ENCODE measurements at regions not wholly inside any gene's neighbourhood (a gene's known extent, or its start where the extent isn't known, plus 50 kb on each side); places are given as distances from the start of the nearest gene placed in this dataset.

DNA sequence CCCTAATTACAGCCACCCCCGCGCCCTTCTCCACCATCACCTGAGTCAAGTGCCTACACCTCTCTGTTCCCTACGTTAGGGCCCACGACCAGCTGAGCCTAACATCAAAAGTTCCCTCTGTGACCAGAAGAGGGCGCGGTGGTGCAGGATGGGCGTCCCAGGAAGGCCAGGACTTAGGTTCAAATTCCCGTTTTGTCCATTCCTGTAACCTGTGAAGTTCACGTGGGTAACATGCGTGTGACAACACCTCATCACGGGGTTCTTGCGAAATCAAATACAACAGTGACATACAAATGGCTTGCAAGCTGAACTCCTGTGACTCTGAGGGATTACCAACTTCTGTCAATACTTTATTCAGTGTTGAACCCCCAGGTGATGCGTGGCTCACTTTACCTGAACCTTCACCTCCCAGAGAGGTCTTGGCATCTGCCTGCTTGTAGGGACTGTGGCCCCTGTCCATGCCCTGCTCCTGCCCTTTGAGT is 207.9 kb downstream of the ARL4C start:
- H3K36me3 Mint-ChIP-seq: peaks cover 41% of the 10 kb centered on the region
- H3K4me3 Mint-ChIP-seq: peak overlapping the region; percentile 64
- CTCF ChIA-PET: interaction anchor here (0.8 to 8.6 kb wide), 33 partner anchors 9 to 256 kb away, joined by 3 to 103 read pairs (median 4); partner anchors contain the start of gene ARL4C
- no peaks in the 10 kb centered on the region for H3K27me3 Mint-ChIP-seq
- H3K27ac Mint-ChIP-seq: peak overlapping the region; percentile 99
- no peaks in the 10 kb centered on the region for H3K9me3 Mint-ChIP-seq (ENCODE audit: low read depth)
- DNase-seq: peak; percentile 83
- ATAC-seq: no peak
- H3K4me1 Mint-ChIP-seq: peaks cover 79% of the 10 kb centered on the region

DNA sequence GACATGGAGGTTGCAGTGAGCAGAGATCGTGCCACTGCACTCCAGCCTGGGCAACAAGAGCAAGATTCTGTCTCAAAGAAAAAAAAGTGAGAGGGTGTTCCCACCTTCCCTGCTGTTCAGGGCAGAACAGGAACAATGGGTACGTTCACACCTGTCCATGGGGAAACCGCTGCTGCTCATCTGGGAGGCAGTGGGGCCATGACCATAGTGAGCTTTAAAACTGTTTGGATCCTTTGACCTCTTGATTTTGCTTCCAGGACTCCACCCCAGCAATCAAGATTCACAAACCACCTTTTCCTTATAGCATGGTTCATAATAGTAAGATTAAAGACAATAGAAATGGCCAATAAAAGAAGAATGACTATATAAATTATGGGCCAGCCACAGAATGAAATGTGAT is 209.2 kb downstream of the ARL4C start:
- no peaks in the 10 kb centered on the region for H3K27me3 Mint-ChIP-seq
- H3K4me1 Mint-ChIP-seq: peaks cover 75% of the 10 kb centered on the region
- DNase-seq: no peak
- CTCF ChIA-PET: interaction anchor here (1.1 to 8.6 kb wide), 5 partner anchors 15 to 208 kb away, joined by 3 to 103 read pairs (median 16); partner anchors contain the start of gene ARL4C
- ATAC-seq: no peak
- H3K36me3 Mint-ChIP-seq: peaks cover 50% of the 10 kb centered on the region
- H3K9me3 Mint-ChIP-seq (ENCODE audit: low read depth): peaks cover 7% of the 10 kb centered on the region
- H3K27ac Mint-ChIP-seq: no peak overlapping the region
- no peak overlapping the region for H3K4me3 Mint-ChIP-seq

DNA sequence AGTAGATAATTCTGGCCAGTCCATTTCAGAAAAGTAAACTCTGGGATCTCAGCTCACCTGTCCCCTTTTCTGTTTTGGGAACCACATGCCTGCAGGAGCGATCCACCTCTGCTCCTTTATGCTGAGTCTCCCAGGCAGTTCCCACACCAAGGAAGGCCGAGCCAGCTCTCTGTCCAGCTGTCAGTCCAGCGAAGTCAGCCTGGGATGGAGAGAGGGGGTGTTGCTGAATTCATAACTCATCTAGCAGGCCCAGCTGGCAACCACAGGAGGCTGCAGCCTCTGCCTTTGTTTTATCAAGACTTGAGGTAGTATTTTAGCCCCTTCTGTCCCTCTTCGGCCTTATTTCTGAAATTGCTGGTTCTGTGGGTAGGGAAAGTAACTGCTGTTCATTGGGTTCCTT is 209.9 kb downstream of the ARL4C start:
- Mint-ChIP-seq H3K27me3 (no peaks in the 10 kb centered on the region), H3K9me3 (ENCODE audit: low read depth) (peaks cover 10% of the 10 kb centered on the region), H3K4me1 (peaks cover 74% of the 10 kb centered on the region), H3K27ac (peak overlapping the region; percentile 37), H3K36me3 (peaks cover 56% of the 10 kb centered on the region), H3K4me3 (no peak overlapping the region)
- no peak for ATAC-seq
- DNase-seq: no peak
- CTCF ChIA-PET: interaction anchor here (1.8 to 8.6 kb wide), 4 partner anchors 14 to 213 kb away, joined by 5 to 103 read pairs (median 32); partner anchors contain the start of gene ARL4C

DNA sequence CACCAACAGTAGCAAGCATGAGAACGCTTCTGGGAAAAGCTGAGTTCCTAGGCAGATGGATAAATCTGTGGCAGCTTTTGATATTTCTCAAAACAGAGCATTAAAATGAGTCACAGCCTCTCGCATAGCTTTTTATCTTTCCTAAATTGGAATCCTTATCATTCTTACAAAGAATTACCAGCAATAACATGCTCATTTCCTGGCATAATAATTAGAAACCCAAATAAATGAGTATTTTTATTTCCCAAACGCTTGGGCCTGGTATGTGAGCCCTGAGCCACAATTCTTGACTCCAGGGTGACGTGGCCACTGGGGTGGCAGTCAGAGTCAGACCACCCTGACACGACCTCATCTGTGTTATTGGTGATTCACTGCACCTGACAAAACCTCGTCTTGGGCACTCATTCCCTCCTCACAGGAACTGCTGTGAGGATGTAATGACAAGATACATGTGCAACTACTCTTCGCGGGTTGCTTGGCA is 210.7 kb downstream of the ARL4C start:
- Mint-ChIP-seq H3K27me3 (no peaks in the 10 kb centered on the region), H3K4me3 (no peak overlapping the region), H3K36me3 (peaks cover 64% of the 10 kb centered on the region), H3K4me1 (peaks cover 68% of the 10 kb centered on the region), H3K9me3 (ENCODE audit: low read depth) (peaks cover 11% of the 10 kb centered on the region), H3K27ac (peak overlapping the region; percentile 33)
- ATAC-seq (no peak), DNase-seq (peak; percentile 63)
- CTCF ChIA-PET: interaction anchor here (1.1 to 5.7 kb wide), 4 partner anchors 149 to 214 kb away, joined by 3 to 57 read pairs (median 6); no protein-coding TSS in a partner anchor

DNA sequence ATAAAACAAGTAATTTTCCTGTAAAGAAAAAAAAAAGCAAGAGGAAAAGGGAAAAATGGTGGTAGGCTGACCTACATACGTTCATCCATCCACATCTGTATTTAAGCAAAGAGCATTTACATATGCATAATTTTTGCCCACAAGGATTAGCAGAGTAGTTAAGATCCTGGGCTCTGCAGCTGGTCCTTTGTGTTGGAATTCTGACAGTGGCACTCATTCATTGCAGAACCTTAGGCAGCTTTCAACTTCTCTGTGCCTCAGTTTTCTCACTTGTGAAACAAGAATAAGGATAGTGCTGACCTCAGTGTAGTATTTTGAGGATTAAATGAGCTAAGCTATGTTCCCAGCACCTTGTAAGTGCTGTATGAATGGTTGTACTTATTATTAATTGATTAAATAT is 211.3 kb downstream of the ARL4C start:
- no peak for ATAC-seq
- H3K27me3 Mint-ChIP-seq: no peaks in the 10 kb centered on the region
- peaks cover 67% of the 10 kb centered on the region for H3K36me3 Mint-ChIP-seq
- peaks cover 68% of the 10 kb centered on the region for H3K4me1 Mint-ChIP-seq
- DNase-seq: no peak
- no peak overlapping the region for H3K27ac Mint-ChIP-seq
- no peak overlapping the region for H3K4me3 Mint-ChIP-seq
- CTCF ChIA-PET: interaction anchor here (1.1 to 1.8 kb wide), 3 partner anchors 150 to 215 kb away, joined by 3 to 7 read pairs (median 5); no protein-coding TSS in a partner anchor
- peaks cover 16% of the 10 kb centered on the region for H3K9me3 Mint-ChIP-seq (ENCODE audit: low read depth)

DNA sequence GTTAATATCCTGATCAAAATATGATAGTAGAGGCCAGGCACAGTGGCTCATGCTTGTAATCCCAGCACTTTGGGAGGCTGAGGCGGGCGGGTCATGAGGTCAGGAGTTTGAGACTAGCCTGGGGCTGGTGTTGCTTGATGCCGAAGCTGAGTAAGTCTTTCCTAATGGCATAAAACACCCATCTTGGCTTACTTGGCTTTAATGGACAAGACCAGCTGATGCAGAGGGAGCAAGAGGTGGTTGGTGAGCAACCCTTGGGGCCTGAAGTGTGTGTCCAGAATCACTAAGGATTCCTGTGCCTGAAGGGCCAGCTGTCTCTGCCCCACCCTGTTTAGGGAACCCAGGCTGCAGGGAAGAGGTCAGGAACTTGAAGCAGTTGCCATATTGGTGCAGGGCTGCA is 217.2 kb downstream of the ARL4C start:
- no peak for ATAC-seq

DNA sequence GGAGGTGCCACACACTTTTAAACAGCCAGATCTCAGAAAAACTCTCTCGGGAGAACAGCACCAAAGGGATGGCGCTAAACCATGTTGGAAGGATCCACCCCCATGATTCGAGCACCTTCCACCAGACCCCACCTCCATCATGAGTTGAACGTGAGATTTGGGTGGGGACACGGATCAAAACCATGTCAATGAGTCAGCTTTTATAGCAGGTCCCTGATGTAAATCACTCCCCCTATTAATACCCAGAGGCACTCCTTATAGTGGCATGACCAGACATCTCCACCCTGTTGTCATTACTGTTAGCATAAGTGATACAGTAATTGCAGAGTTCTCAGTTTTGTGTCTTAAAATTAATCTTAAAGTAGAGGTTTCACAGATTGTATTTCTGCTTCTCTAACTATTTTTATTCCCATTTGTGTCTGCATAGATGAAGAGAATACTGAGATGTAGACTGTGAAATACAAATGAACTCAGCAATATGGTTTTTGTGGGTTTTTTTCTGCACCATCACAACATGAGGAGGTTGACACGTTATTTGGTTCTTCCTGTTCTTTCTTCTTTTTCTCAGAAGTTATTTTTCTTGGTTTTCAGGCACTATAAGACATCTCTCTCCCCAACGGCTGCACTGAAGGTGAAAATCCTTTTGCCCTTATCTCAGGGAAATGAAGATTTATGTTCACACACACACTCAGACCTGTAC is 218.2 kb downstream of the ARL4C start:
- H3K27ac Mint-ChIP-seq: peak overlapping the region; percentile 94
- no peaks in the 10 kb centered on the region for H3K27me3 Mint-ChIP-seq
- H3K36me3 Mint-ChIP-seq: peaks cover 84% of the 10 kb centered on the region
- ATAC-seq (peak; percentile 72), DNase-seq (peak; percentile 66)
- H3K9me3 Mint-ChIP-seq (ENCODE audit: low read depth): peaks cover 34% of the 10 kb centered on the region
- peak overlapping the region; percentile 33 for H3K4me3 Mint-ChIP-seq
- CTCF ChIA-PET: no interaction called here
- peaks cover 76% of the 10 kb centered on the region for H3K4me1 Mint-ChIP-seq

More for the DNA sequence above, 217.2 kb downstream of the ARL4C start:
- CTCF ChIA-PET: interaction anchor here (1.1 to 2.9 kb wide), 4 partner anchors 11 to 222 kb away, joined by 4 to 28 read pairs (median 6); partner anchors contain the start of gene ARL4C
- Mint-ChIP-seq H3K36me3 (peaks cover 84% of the 10 kb centered on the region), H3K9me3 (ENCODE audit: low read depth) (peaks cover 30% of the 10 kb centered on the region), H3K27ac (peak overlapping the region; percentile 94), H3K4me1 (peaks cover 68% of the 10 kb centered on the region), H3K27me3 (no peaks in the 10 kb centered on the region), H3K4me3 (no peak overlapping the region)
- DNase-seq: no peak

DNA sequence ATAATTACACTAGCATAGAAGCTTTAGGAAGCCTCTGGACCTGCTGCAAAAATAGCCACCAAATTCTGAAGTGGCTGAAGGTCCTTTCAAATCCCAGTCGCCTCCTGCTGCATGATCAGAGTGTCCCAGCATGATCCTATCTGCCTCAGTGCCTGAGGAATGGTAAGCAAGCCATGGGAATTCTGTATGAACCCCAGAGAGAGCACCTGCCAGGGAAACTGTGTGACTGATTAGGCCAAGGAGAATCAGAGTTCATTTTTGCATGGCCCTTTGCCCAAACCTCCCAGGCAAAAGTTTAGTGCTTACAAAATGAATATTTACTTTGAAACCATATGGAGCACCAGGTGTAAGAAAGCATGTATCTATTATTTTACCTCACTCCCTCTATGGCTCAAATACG is 221.4 kb downstream of the ARL4C start:
- Mint-ChIP-seq H3K27ac (peak overlapping the region; percentile 66), H3K36me3 (peaks cover 75% of the 10 kb centered on the region), H3K4me1 (peaks cover 75% of the 10 kb centered on the region), H3K9me3 (ENCODE audit: low read depth) (peaks cover 18% of the 10 kb centered on the region), H3K4me3 (no peak overlapping the region), H3K27me3 (no peaks in the 10 kb centered on the region)
- no peak for ATAC-seq
- CTCF ChIA-PET: interaction anchor here (1.4 to 2.9 kb wide), 2 partner anchors 14 to 140 kb away, joined by 3 to 18 read pairs; no protein-coding TSS in a partner anchor
- DNase-seq: no peak

DNA sequence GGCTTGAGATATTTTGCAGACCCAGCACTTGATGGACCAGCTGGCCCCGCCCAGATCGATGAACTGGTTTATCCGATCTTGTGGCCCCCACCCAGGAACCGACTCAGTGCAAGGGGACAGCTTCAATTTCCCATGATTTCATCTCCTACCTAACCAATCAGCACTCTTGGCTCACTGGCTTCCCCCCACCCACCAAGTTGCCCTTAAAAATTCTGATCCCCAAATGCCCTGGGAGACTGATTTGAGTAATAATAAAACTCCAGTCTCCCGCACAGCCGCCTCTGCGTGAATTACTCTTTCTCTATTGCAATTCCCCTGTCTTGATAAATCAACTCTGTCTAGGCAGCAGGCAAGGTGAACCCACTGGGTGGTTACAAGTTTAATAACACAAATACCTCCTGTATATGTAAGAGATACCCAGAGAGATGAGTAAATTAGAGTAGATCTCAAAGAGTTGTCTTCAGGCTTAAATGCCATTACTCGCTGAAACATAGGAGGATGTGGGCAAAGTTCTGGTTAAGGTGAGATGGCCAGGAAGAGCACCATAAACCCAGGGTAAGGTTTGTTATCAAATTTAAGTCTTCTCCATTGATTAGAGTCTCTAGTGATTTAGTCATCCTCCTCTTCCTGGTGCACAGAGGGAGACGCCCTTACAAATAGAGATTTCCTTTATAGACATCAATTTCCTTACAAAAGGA is 222.8 kb downstream of the ARL4C start:
- Mint-ChIP-seq H3K27ac (peak overlapping the region; percentile 89), H3K4me3 (peak overlapping the region; percentile 40), H3K9me3 (ENCODE audit: low read depth) (peaks cover 7% of the 10 kb centered on the region), H3K27me3 (no peaks in the 10 kb centered on the region), H3K4me1 (peaks cover 69% of the 10 kb centered on the region), H3K36me3 (peaks cover 64% of the 10 kb centered on the region)
- peak; percentile 74 for DNase-seq
- ATAC-seq: peak; percentile 65
- CTCF ChIA-PET: interaction anchor here (0.7 to 1.8 kb wide), 2 partner anchors 14 to 187 kb away, joined by 3 to 6 read pairs; no protein-coding TSS in a partner anchor

DNA sequence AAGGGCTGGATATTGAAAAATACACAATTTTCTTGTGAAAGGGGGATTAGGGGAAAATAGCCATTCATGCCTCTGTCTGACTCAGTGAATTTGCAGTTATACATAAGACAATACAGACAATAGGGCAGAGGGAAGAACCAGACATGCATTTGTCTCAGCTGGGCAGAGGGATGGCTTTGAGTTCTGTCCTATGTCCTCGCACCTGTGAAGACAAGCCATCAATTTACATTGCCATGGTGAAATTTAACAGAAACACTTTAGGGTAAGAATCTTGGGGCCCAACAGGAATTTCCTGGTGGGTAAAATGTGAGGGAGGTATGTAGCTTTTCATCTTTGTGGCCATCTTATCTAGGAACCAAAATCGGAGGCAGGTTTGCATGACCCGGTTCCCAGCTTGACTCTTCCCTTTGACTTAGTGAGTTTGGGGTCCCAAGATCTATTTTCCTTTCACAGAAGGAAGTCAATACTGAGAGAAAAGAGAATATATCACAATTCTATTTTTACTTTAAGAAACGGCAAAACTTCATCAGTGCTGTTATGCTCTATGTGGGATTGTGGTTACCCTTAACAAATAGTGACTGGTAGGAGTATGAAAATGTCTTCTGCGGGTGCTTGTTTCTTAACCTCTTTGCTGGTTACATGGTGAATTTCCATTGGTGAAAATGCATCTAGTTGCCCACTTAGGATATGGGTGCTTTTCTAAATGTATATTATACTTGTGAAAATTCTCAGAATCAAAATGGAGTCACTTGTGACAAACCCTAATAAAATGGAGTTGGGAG is 221.8 kb downstream of the SPP2 start:
- Mint-ChIP-seq H3K4me1 (peaks cover 62% of the 10 kb centered on the region), H3K27ac (peak overlapping the region; percentile 89), H3K36me3 (peaks cover 52% of the 10 kb centered on the region), H3K4me3 (no peak overlapping the region), H3K9me3 (ENCODE audit: low read depth) (peaks cover 4% of the 10 kb centered on the region), H3K27me3 (no peaks in the 10 kb centered on the region)
- CTCF ChIA-PET: interaction anchor here (1.0 to 2.4 kb wide), 6 partner anchors 16 to 223 kb away, joined by 3 to 10 read pairs (median 4); no protein-coding TSS in a partner anchor
- DNase-seq (no peak), ATAC-seq (peak; percentile 38)

DNA sequence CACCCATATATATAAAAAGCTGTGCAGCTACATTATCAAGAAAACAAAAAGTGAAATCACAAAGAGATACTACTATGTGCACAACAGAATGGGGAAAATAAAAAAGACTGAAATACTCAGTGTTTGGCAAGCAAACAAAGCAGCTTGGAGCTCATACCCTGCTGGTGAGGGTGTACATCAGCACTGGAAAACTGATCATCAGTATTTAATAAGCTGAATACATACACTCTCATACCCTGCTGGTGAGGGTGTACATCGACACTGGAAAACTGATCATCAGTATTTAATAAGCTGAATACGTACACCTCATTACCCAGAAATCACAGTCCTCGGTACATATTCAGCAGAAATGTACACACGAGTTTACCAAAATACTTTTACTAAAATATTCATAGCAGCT is 220.8 kb downstream of the SPP2 start:
- CTCF ChIA-PET: interaction anchor here (1.0 to 2.4 kb wide), 5 partner anchors 18 to 224 kb away, joined by 3 to 10 read pairs (median 4); no protein-coding TSS in a partner anchor
- H3K4me3 Mint-ChIP-seq: no peak overlapping the region
- H3K4me1 Mint-ChIP-seq: peaks cover 63% of the 10 kb centered on the region
- no peaks in the 10 kb centered on the region for H3K27me3 Mint-ChIP-seq
- H3K36me3 Mint-ChIP-seq: peaks cover 47% of the 10 kb centered on the region
- peaks cover 4% of the 10 kb centered on the region for H3K9me3 Mint-ChIP-seq (ENCODE audit: low read depth)
- ATAC-seq (no peak), DNase-seq (no peak)
- no peak overlapping the region for H3K27ac Mint-ChIP-seq

DNA sequence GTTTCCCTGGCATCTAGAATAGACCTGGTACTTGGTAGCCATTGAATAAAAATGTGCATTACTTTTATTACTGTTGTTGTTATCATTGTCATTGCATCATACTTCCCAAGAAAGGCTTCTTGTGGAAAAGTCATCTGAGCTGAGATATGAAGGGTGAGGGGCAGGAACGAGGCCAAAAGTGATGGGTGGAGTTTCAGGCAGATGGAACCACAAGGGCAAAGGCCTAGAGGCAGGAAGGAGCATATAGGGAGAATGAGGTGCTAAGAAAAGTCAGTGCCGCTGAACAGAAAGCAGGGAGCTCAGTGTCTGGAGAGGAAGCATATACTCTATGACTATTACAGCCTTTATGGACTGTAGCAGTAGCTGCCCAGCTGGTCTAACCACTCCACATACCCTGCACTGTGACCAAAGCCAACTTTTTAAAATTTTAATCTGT is 219.3 kb downstream of the SPP2 start:
- peaks cover 53% of the 10 kb centered on the region for H3K4me1 Mint-ChIP-seq
- H3K36me3 Mint-ChIP-seq: peaks cover 41% of the 10 kb centered on the region
- H3K27me3 Mint-ChIP-seq: no peaks in the 10 kb centered on the region
- CTCF ChIA-PET: interaction anchor here (0.9 to 2.4 kb wide), 3 partner anchors 12 to 133 kb away, joined by 3 to 10 read pairs (median 3); no protein-coding TSS in a partner anchor
- ATAC-seq (no peak), DNase-seq (no peak)
- no peak overlapping the region for H3K4me3 Mint-ChIP-seq
- peak overlapping the region; percentile 13 for H3K27ac Mint-ChIP-seq
- H3K9me3 Mint-ChIP-seq (ENCODE audit: low read depth): peaks cover 4% of the 10 kb centered on the region
